WI38 (cell line): ENCODE measurements at regions not wholly inside any gene's neighbourhood (a gene's known extent, or its start where the extent isn't known, plus 50 kb on each side); places are given as distances from the start of the nearest gene placed in this dataset.

Experiments used
- H3K4me3 ChIP-seq: 2 replicates; pipeline ENCODE4 v1.5.1; 2011; ENCODE audit warnings: low read depth, mild to moderate bottlenecking, control low read depth, low read length
- CTCF ChIP-seq: IDR thresholded peaks from 2 replicates; pipeline ENCODE4 v1.5.1; 2012; ENCODE audit warnings: low read depth, mild to moderate bottlenecking, control low read depth, low read length

- no peak overlapping the region for H3K4me3 ChIP-seq
- no peak for TF ChIP-seq CTCF
These were observed 548.7 kb downstream of the NSUN3 start for GRCh38 chr3:94611596-94611995.

- TF ChIP-seq CTCF, result no peak
- H3K4me3 ChIP-seq, result no peak overlapping the region
These were observed 549.8 kb downstream of the NSUN3 start for GRCh38 chr3:94612631-94613030.

GRCh38 chr3:94614192-94614591 is 551.3 kb downstream of the NSUN3 start:
- H3K4me3 ChIP-seq, result no peak overlapping the region
- TF ChIP-seq CTCF, result no peak

GRCh38 chr3:94615275-94616065 is 552.6 kb downstream of the NSUN3 start:
- no peak for TF ChIP-seq CTCF
- no peak overlapping the region for H3K4me3 ChIP-seq

- no peak for TF ChIP-seq CTCF
- H3K4me3 ChIP-seq, result no peak overlapping the region
These were observed 554.0 kb downstream of the NSUN3 start for GRCh38 chr3:94616833-94617232.

GRCh38 chr3:94617312-94617711 is 554.5 kb downstream of the NSUN3 start:
- no peak for TF ChIP-seq CTCF
- H3K4me3 ChIP-seq, result no peak overlapping the region

GRCh38 chr3:94619643-94620042 is 556.8 kb downstream of the NSUN3 start:
- TF ChIP-seq CTCF, result no peak

More at GRCh38 chr3:94619643-94620042, 556.8 kb downstream of the NSUN3 start:
- H3K4me3 ChIP-seq, result no peak overlapping the region
